ENCODE measurements at regions not wholly inside any gene's neighbourhood (a gene's known extent, or its start where the extent isn't known, plus 50 kb on each side); places are given as distances from the start of the nearest gene placed in this dataset.

DNA sequence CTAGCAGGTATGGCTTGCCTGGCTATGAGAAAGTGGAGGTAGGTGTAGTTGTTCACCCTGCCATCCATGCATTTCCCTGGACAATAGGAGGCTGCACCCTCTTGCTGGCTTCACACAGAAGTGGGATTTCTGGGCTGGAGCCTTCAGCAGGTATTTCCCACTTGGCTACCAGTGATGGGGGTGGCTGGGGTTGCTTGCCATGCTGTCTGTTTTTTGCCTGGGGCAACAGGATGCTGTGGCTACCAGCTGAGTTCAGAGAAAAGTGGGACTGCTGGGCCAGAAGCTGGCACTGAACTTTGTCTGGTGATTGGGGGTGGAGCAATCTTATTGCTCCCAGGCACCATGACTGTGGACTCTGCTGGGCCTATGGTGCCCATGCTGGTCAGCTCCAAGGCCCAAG lies 299.6 kb downstream of the FAM170A start:
- TF ChIP-seq ZFP36 (IDR thresholded peaks at IDR 0.05; ENCODE audit: low read depth, low read length, partially characterized antibody), result no peak
- no peak for TF ChIP-seq ZNF133 (CRISPR knock-in tag; IDR thresholded peaks at IDR 0.05)
- no peak for TF ChIP-seq SAFB (IDR thresholded peaks at IDR 0.05; ENCODE audit: borderline replicate concordance, low read depth, low read length)
- TF ChIP-seq MYNN (IDR thresholded peaks at IDR 0.05), result no peak
- no peak for TF ChIP-seq MYNN (CRISPR knock-in tag; IDR thresholded peaks at IDR 0.05)
- TF ChIP-seq NFIX (CRISPR knock-in tag; IDR thresholded peaks at IDR 0.05; ENCODE audit: low read depth), result no peak
- TF ChIP-seq SMARCE1 (IDR thresholded peaks at IDR 0.05), result no peak
- TF ChIP-seq, protein P1, sequence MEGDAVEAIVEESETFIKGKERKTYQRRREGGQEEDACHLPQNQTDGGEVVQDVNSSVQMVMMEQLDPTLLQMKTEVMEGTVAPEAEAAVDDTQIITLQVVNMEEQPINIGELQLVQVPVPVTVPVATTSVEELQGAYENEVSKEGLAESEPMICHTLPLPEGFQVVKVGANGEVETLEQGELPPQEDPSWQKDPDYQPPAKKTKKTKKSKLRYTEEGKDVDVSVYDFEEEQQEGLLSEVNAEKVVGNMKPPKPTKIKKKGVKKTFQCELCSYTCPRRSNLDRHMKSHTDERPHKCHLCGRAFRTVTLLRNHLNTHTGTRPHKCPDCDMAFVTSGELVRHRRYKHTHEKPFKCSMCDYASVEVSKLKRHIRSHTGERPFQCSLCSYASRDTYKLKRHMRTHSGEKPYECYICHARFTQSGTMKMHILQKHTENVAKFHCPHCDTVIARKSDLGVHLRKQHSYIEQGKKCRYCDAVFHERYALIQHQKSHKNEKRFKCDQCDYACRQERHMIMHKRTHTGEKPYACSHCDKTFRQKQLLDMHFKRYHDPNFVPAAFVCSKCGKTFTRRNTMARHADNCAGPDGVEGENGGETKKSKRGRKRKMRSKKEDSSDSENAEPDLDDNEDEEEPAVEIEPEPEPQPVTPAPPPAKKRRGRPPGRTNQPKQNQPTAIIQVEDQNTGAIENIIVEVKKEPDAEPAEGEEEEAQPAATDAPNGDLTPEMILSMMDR (IDR thresholded peaks at IDR 0.05 in 2 of 3, conservative IDR thresholded peaks at IDR 0.05 in 1 of 3; ENCODE audit: insufficient read depth in 2 of 3, low read depth in 1 of 3, low read length in 3 of 3), result no peak
- TF ChIP-seq FOSL1 (tag; conservative IDR thresholded peaks at IDR 0.05), result no peak

All from K562 (cell line).